K562 (cell line): ENCODE measurements at regions not wholly inside any gene's neighbourhood (a gene's known extent, or its start where the extent isn't known, plus 50 kb on each side); places are given as distances from the start of the nearest gene placed in this dataset.
A peak's percentile ranks its signal among the peaks of the same experiment; 100 is the strongest.

Source experiments
- ARID3A ChIP-seq: IDR thresholded peaks from 2 replicates; pipeline ENCODE4 v1.6.1; 2012; ENCODE audit warnings: low read depth, low read length, improper control_type of control experiment, borderline replicate concordance
- CBX3 ChIP-seq, 2 experiments: IDR thresholded peaks; 1 replicate in 1 of 2; 2 replicates in 1 of 2; pipeline ENCODE4 v1.6.1; 2012; ENCODE audit warnings: inconsistent platforms in 2 of 2, low read length in 2 of 2, borderline replicate concordance in 1 of 2, control low read depth in 1 of 2
- CLOCK ChIP-seq: fragments of 250-450 bp; sonication (Bioruptor Pico); IDR thresholded peaks from 2 replicates; pipeline ENCODE4 v1.4.0; 2020; ENCODE audit warnings: mild to moderate bottlenecking, moderate library complexity, borderline replicate concordance
- DPF2 ChIP-seq: fragments of 450-650 bp; IDR thresholded peaks from 2 replicates; pipeline ENCODE4 v1.6.1; 2016
- E2F1 ChIP-seq: sonication (generic); formaldehyde crosslinking; IDR thresholded peaks from 2 replicates; pipeline ENCODE4 v1.8.1; 2023; ENCODE audit warnings: mild to moderate bottlenecking, missing genetic modification reagents, moderate library complexity
- EP300 ChIP-seq: IDR thresholded peaks from 2 replicates; pipeline ENCODE4 v1.6.1; 2012; ENCODE audit warnings: low read length, improper control_type of control experiment
- GATA2 ChIP-seq: sonication (generic); formaldehyde crosslinking; IDR thresholded peaks from 2 replicates; pipeline ENCODE4 v1.4.0; 2020; ENCODE audit warnings: mild to moderate bottlenecking, missing genetic modification reagents
- HDAC1 ChIP-seq, 2 experiments: fragments of 450-650 bp; IDR thresholded peaks; 2 replicates each; pipeline ENCODE4 v1.6.1; 2016 to 2017; ENCODE audit warnings: inconsistent platforms in 1 of 2, mild to moderate bottlenecking in 1 of 2, moderate library complexity in 1 of 2
- MAFF ChIP-seq: IDR thresholded peaks from 2 replicates; pipeline ENCODE4 v1.6.1; 2012; ENCODE audit warnings: low read length, improper control_type of control experiment
- MAFK ChIP-seq: IDR thresholded peaks from 2 replicates; pipeline ENCODE4 v1.6.1; 2011; ENCODE audit warnings: low read length, improper control_type of control experiment
- NFE2 ChIP-seq: IDR thresholded peaks from 2 replicates; pipeline ENCODE4 v1.6.1; 2014; ENCODE audit warnings: antibody characterized with exemption, low read depth
- NKRF ChIP-seq: fragments of 450-650 bp; IDR thresholded peaks from 2 replicates; pipeline ENCODE4 v1.6.1; 2016; ENCODE audit warnings: borderline replicate concordance
- NONO ChIP-seq, 2 experiments: fragments of 200-400 bp in 1 of 2; fragments of 450-650 bp in 1 of 2; formaldehyde crosslinking in 1 of 2; IDR thresholded peaks; 2 replicates each; pipeline ENCODE4 v1.6.1; 2017; ENCODE audit warnings: low read depth in 2 of 2, mild to moderate bottlenecking in 2 of 2, moderate library complexity in 2 of 2, low read length in 1 of 2
- NR2C1 ChIP-seq, 2 experiments: fragments of 450-650 bp; IDR thresholded peaks; 2 replicates each; pipeline ENCODE4 v1.6.1; 2017; ENCODE audit warnings: mild to moderate bottlenecking in 2 of 2, antibody characterized with exemption in 1 of 2, inconsistent platforms in 1 of 2, missing compliant biosample characterization in 1 of 2, missing genetic modification characterization in 1 of 2
- POLR2AphosphoS5 ChIP-seq: IDR thresholded peaks from 2 replicates; pipeline ENCODE4 v1.6.1; 2011; ENCODE audit warnings: mild to moderate bottlenecking, low read depth, low read length, moderate library complexity; ENCODE audit not compliant: control insufficient read depth, insufficient read depth
- PURB ChIP-seq: sonication (generic); formaldehyde crosslinking; IDR thresholded peaks from 2 replicates; pipeline ENCODE4 v1.9.0; 2021; ENCODE audit warnings: low read depth, mild to moderate bottlenecking, missing genetic modification reagents
- RB1 ChIP-seq: fragments of 450-650 bp; IDR thresholded peaks from 2 replicates; pipeline ENCODE4 v1.6.1; 2017; ENCODE audit warnings: low read depth, mild to moderate bottlenecking
- SRSF3 ChIP-seq: fragments of 200-400 bp; formaldehyde crosslinking; IDR thresholded peaks from 2 replicates; pipeline ENCODE4 v1.6.1; 2016; ENCODE audit warnings: mild to moderate bottlenecking, low read length, moderate library complexity; ENCODE audit not compliant: insufficient read depth
- ZBTB7A ChIP-seq: IDR thresholded peaks from 2 replicates; pipeline ENCODE4 v1.6.1; 2011; ENCODE audit warnings: low read depth, mild to moderate bottlenecking, low read length, moderate library complexity, borderline replicate concordance; ENCODE audit not compliant: control insufficient read depth
- ZNF12 ChIP-seq: sonication (generic); formaldehyde crosslinking; IDR thresholded peaks from 2 replicates; pipeline ENCODE4 v1.4.0; 2020; ENCODE audit warnings: mild to moderate bottlenecking, missing genetic modification reagents
- ZNF316 ChIP-seq: fragments of 450-650 bp; IDR thresholded peaks from 2 replicates; pipeline ENCODE4 v1.6.1; 2016
- ZNF511 ChIP-seq: sonication (generic); formaldehyde crosslinking; IDR thresholded peaks from 2 replicates; pipeline ENCODE4 v1.8.0; 2022; ENCODE audit warnings: mild to moderate bottlenecking, missing genetic modification reagents

GRCh38 chr7:7104314-7104698 is 78.0 kb upstream of the C1GALT1 start (continued):
- no peak for TF ChIP-seq ZNF511
- peak; percentile 50; the same call in 1 of the 2 replicates for TF ChIP-seq GATA2 (CRISPR knock-in tag)
- peak; percentile 91 for TF ChIP-seq EP300
- peak; percentile 86 for TF ChIP-seq POLR2AphosphoS5
- peak; percentile 73 for TF ChIP-seq NFE2
- TF ChIP-seq RB1, result no peak
- no peak for TF ChIP-seq SRSF3
- no peak for TF ChIP-seq HDAC1 (IDR thresholded peaks at IDR 0.05)
- TF ChIP-seq MAFF, result peak; percentile 59; the same call in 1 of the 2 replicates
- TF ChIP-seq ZNF316, result peak; percentile 69
- no peak for TF ChIP-seq ZBTB7A
- no peak for TF ChIP-seq E2F1
- TF ChIP-seq NR2C1 (IDR thresholded peaks at IDR 0.05), result no peak
- TF ChIP-seq NR2C1 (tag; IDR thresholded peaks at IDR 0.05), result no peak
- TF ChIP-seq NONO (IDR thresholded peaks at IDR 0.05; ENCODE audit: low read depth in 2 of 2, low read length in 1 of 2), result no peak
- TF ChIP-seq CBX3 (IDR thresholded peaks at IDR 0.05; ENCODE audit: borderline replicate concordance in 1 of 2, low read length in 2 of 2), result peak in 1 of 2 experiments; percentile 45; a peak in 1 of 3 replicates
- peak; percentile 98 for TF ChIP-seq ARID3A
- TF ChIP-seq CLOCK, result no peak
- no peak for TF ChIP-seq ZNF12 (CRISPR knock-in tag)
- TF ChIP-seq NKRF, result no peak
- TF ChIP-seq PURB (CRISPR knock-in tag), result no peak
- TF ChIP-seq DPF2, result peak; percentile 93
- peak; percentile 25 for TF ChIP-seq MAFK
